ENCODE measurements at regions not wholly inside any gene's neighbourhood (a gene's known extent, or its start where the extent isn't known, plus 50 kb on each side); places are given as distances from the start of the nearest gene placed in this dataset.

GRCh38 chr5:36751886-36752285, 124.7 kb upstream of the NIPBL start:
- no peak for TF ChIP-seq JUND (IDR thresholded peaks at IDR 0.05)
- no peak for TF ChIP-seq YY1 (IDR thresholded peaks at IDR 0.05; ENCODE audit: extremely low read depth, insufficient replicate concordance, low read depth, low read length)
- peak; percentile 2 to 53 (median 47); a peak in 4 of 6 replicates for TF ChIP-seq CTCF (IDR thresholded peaks at IDR 0.05 in 2 of 3, conservative IDR thresholded peaks at IDR 0.05 in 1 of 3; ENCODE audit: borderline replicate concordance in 1 of 3, insufficient read depth in 1 of 3, low read depth in 2 of 3, low read length in 2 of 3)
- TF ChIP-seq EZH2 (IDR thresholded peaks at IDR 0.05) = no peak
- no peak for TF ChIP-seq REST (IDR thresholded peaks at IDR 0.05; ENCODE audit: low read depth)
- no peak for TF ChIP-seq POLR2A (IDR thresholded peaks at IDR 0.05; ENCODE audit: borderline replicate concordance, extremely low read depth, insufficient read depth, insufficient read length)
- TF ChIP-seq POLR2AphosphoS5 (IDR thresholded peaks at IDR 0.05; ENCODE audit: low read depth, low read length) = no peak
- TF ChIP-seq EGR1 (IDR thresholded peaks at IDR 0.05; ENCODE audit: low read depth) = no peak
